HG03460 (cell line): ENCODE measurements at regions not wholly inside any gene's neighbourhood (a gene's known extent, or its start where the extent isn't known, plus 50 kb on each side); places are given as distances from the start of the nearest gene placed in this dataset.

Experiments used
- ATAC-seq: cut with Tn5 transposase; IDR thresholded peaks from one replicate; pipeline ENCODE4 v1.9.1; 2021; ENCODE audit not compliant: unreplicated experiment

- no peak for ATAC-seq
Measured at GRCh38 chr5:54774281-54775170, 210.9 kb downstream of the ESM1 start.

- no peak for ATAC-seq
Measured at GRCh38 chr5:54772684-54773083, 212.7 kb downstream of the ESM1 start.

GRCh38 chr5:54772231-54772630 is 213.2 kb downstream of the ESM1 start:
- no peak for ATAC-seq

GRCh38 chr5:54769746-54770145 is 215.6 kb downstream of the ESM1 start:
- ATAC-seq, result no peak

GRCh38 chr5:54769072-54769471 is 216.3 kb downstream of the ESM1 start:
- ATAC-seq, result no peak

- no peak for ATAC-seq
Measured at GRCh38 chr5:54766748-54767147, 218.6 kb downstream of the ESM1 start.

GRCh38 chr5:54765165-54766028 is 220.0 kb downstream of the ESM1 start:
- ATAC-seq, result no peak

GRCh38 chr5:54764102-54765090 is 221.0 kb downstream of the ESM1 start:
- no peak for ATAC-seq

GRCh38 chr5:54761213-54761701 is 224.1 kb downstream of the ESM1 start:
- no peak for ATAC-seq

- no peak for ATAC-seq
Measured at GRCh38 chr5:54760182-54760935, 225.0 kb downstream of the ESM1 start.

- ATAC-seq, result no peak
Measured at GRCh38 chr5:54758038-54758437, 227.4 kb downstream of the ESM1 start.

- no peak for ATAC-seq
Measured at GRCh38 chr5:54757541-54757940, 227.9 kb downstream of the ESM1 start.

- no peak for ATAC-seq
Measured at GRCh38 chr5:54756796-54757402, 228.5 kb downstream of the ESM1 start.

- ATAC-seq, result no peak
Measured at GRCh38 chr5:54756301-54756700, 229.1 kb downstream of the ESM1 start.

GRCh38 chr5:54754878-54755277 is 230.5 kb downstream of the ESM1 start:
- ATAC-seq, result no peak

GRCh38 chr5:54754420-54754819 is 231.0 kb downstream of the ESM1 start:
- ATAC-seq, result no peak

- ATAC-seq, result no peak
Measured at GRCh38 chr5:54753753-54754152, 231.6 kb downstream of the ESM1 start.

GRCh38 chr5:54753034-54753433 is 232.4 kb downstream of the ESM1 start:
- peak; percentile 63 for ATAC-seq

- ATAC-seq, result no peak
Measured at GRCh38 chr5:54748527-54748926, 231.0 kb downstream of the SNX18 start.
